WTC11 (cell line): ENCODE measurements at regions not wholly inside any gene's neighbourhood (a gene's known extent, or its start where the extent isn't known, plus 50 kb on each side); places are given as distances from the start of the nearest gene placed in this dataset.

Experiments
- ATAC-seq: fragments of 200-7000 bp; cut with Tn5 transposase; 2 replicates; pipeline ENCODE4 v1.10.0; 2021; ENCODE audit warnings: mild to moderate bottlenecking, moderate library complexity
- CTCF ChIA-PET: fragments of 300-600 bp; sonication (Branson Sonifier 250); formaldehyde crosslinking; loops from one replicate; lab custom pipeline; 2021; ENCODE audit warnings: antibody characterized with exemption; lab: Charles Lee
- POLR2A ChIA-PET: fragments of 350-600 bp; sonication (Branson Sonifier 250); formaldehyde crosslinking; loops from one replicate; lab custom pipeline; 2021; ENCODE audit warnings: antibody characterized with exemption; lab: Charles Lee
- DNase-seq: peaks from one replicate; pipeline ENCODE4 v3.0.0; 2021; ENCODE audit warnings: low spot score
- H3K27ac Mint-ChIP-seq: 2 replicates; pipeline ENCODE4 v1.8.0; 2021; ENCODE audit warnings: mixed read lengths
- H3K27me3 Mint-ChIP-seq: 2 replicates; pipeline ENCODE4 v1.8.0; 2021; ENCODE audit warnings: low read depth, mild to moderate bottlenecking, moderate library complexity, mixed read lengths
- H3K36me3 Mint-ChIP-seq: 2 replicates; pipeline ENCODE4 v1.8.0; 2021; ENCODE audit warnings: mixed read lengths
- H3K4me1 Mint-ChIP-seq: 2 replicates; pipeline ENCODE4 v1.8.0; 2022; ENCODE audit warnings: mixed read lengths
- H3K4me3 Mint-ChIP-seq: 2 replicates; pipeline ENCODE4 v1.8.0; 2021; ENCODE audit warnings: mild to moderate bottlenecking, moderate library complexity, mixed read lengths
- H3K9me3 Mint-ChIP-seq: 2 replicates; pipeline ENCODE4 v1.8.0; 2021; ENCODE audit warnings: mixed read lengths
- AR ChIP-seq: fragments of 250-450 bp; sonication (Bioruptor Pico); IDR thresholded peaks from 2 replicates; pipeline ENCODE4 v1.9.0; 2021; ENCODE audit warnings: mild to moderate bottlenecking
- CBFB ChIP-seq: sonication (generic); formaldehyde crosslinking; IDR thresholded peaks from 2 replicates; pipeline ENCODE4 v1.8.1; 2022; ENCODE audit warnings: mild to moderate bottlenecking, low read depth, missing genetic modification reagents
- EMX1 ChIP-seq: fragments of 250-450 bp; sonication (Bioruptor Pico); IDR thresholded peaks from 2 replicates; pipeline ENCODE4 v1.8.0; 2021; ENCODE audit warnings: mild to moderate bottlenecking
- FOXJ3 ChIP-seq: sonication (generic); formaldehyde crosslinking; IDR thresholded peaks from 2 replicates; pipeline ENCODE4 v1.9.0; 2021; ENCODE audit warnings: missing genetic modification reagents, mild to moderate bottlenecking, borderline replicate concordance
- GABPB1 ChIP-seq: sonication (generic); formaldehyde crosslinking; IDR thresholded peaks from 2 replicates; pipeline ENCODE4 v1.8.1; 2023; ENCODE audit warnings: mild to moderate bottlenecking, missing genetic modification reagents
- HMGA2 ChIP-seq: fragments of 250-450 bp; sonication (Bioruptor Pico); IDR thresholded peaks from 2 replicates; pipeline ENCODE4 v1.4.0; 2021; ENCODE audit warnings: mild to moderate bottlenecking, moderate library complexity
- IRF1 ChIP-seq: sonication (generic); formaldehyde crosslinking; IDR thresholded peaks from 2 replicates; pipeline ENCODE4 v1.8.0; 2023; ENCODE audit warnings: missing genetic modification reagents
- JAZF1 ChIP-seq: fragments of 250-450 bp; sonication (Bioruptor Pico); IDR thresholded peaks from 2 replicates; pipeline ENCODE4 v1.9.0; 2021; ENCODE audit warnings: moderate library complexity, mild to moderate bottlenecking, inconsistent platforms
- NFE2L1 ChIP-seq: sonication (generic); formaldehyde crosslinking; IDR thresholded peaks from 2 replicates; pipeline ENCODE4 v1.8.1; 2023; ENCODE audit warnings: missing genetic modification reagents
- OVOL2 ChIP-seq: fragments of 250-450 bp; sonication (Bioruptor Pico); IDR thresholded peaks from 2 replicates; pipeline ENCODE4 v1.9.0; 2021; ENCODE audit warnings: mild to moderate bottlenecking, borderline replicate concordance
- SMAD3 ChIP-seq: sonication (generic); formaldehyde crosslinking; IDR thresholded peaks from 2 replicates; pipeline ENCODE4 v1.8.0; 2022; ENCODE audit warnings: missing genetic modification reagents, mild to moderate bottlenecking, borderline replicate concordance
- SOX15 ChIP-seq: fragments of 250-450 bp; sonication (Bioruptor Pico); IDR thresholded peaks from 2 replicates; pipeline ENCODE4 v1.9.0; 2021; ENCODE audit warnings: mild to moderate bottlenecking
- STAT6 ChIP-seq: sonication (generic); formaldehyde crosslinking; conservative IDR thresholded peaks from 2 replicates; pipeline ENCODE4 v1.8.1; 2023; ENCODE audit warnings: mild to moderate bottlenecking, low read depth, missing genetic modification reagents, moderate library complexity
- USF1 ChIP-seq: sonication (generic); formaldehyde crosslinking; IDR thresholded peaks from 2 replicates; pipeline ENCODE4 v1.8.0; 2022; ENCODE audit warnings: mild to moderate bottlenecking, missing genetic modification reagents
- ZNF425 ChIP-seq: fragments of 250-450 bp; sonication (Bioruptor Pico); conservative IDR thresholded peaks from 2 replicates; pipeline ENCODE4 v1.9.0; 2021; ENCODE audit warnings: mild to moderate bottlenecking

- no peak for ATAC-seq
Observed at GRCh38 chr11:116400081-116400480, 372.7 kb downstream of the BUD13 start.

GRCh38 chr11:116397602-116398084, 375.1 kb downstream of the BUD13 start:
- Mint-ChIP-seq H3K36me3 (peaks cover 11% of the 10 kb centered on the region), H3K4me3 (no peak overlapping the region), H3K27ac (no peak overlapping the region), H3K27me3 (no peaks in the 10 kb centered on the region), H3K4me1 (peaks cover 19% of the 10 kb centered on the region), H3K9me3 (peaks cover 20% of the 10 kb centered on the region)
- ChIA-PET CTCF (interaction anchor here (1.6 kb wide), 1 partner anchor 40 kb away, joined by 5 read pairs; no protein-coding TSS in a partner anchor), POLR2A (no interaction called here)
- ATAC-seq (no peak), DNase-seq (no peak)
- TF ChIP-seq IRF1: no peak
- TF ChIP-seq STAT6 (CRISPR knock-in tag): no peak
- no peak for TF ChIP-seq CBFB (CRISPR knock-in tag)
- no peak for TF ChIP-seq SOX15
- no peak for TF ChIP-seq FOXJ3 (CRISPR knock-in tag)
- no peak for TF ChIP-seq AR (CRISPR knock-in tag)
- TF ChIP-seq OVOL2: no peak
- no peak for TF ChIP-seq NFE2L1 (CRISPR knock-in tag)
- no peak for TF ChIP-seq HMGA2 (CRISPR knock-in tag)

More at GRCh38 chr11:116400081-116400480, 372.7 kb downstream of the BUD13 start:
- Mint-ChIP-seq H3K4me1 (peaks cover 36% of the 10 kb centered on the region), H3K27me3 (no peaks in the 10 kb centered on the region), H3K36me3 (no peaks in the 10 kb centered on the region), H3K4me3 (no peak overlapping the region), H3K27ac (no peak overlapping the region), H3K9me3 (no peaks in the 10 kb centered on the region)
- ChIA-PET CTCF (interaction anchor here (2.1 kb wide), 1 partner anchor 42 kb away, joined by 8 read pairs; no protein-coding TSS in a partner anchor), POLR2A (no interaction called here)
- no peak for TF ChIP-seq ZNF425
- no peak for DNase-seq

GRCh38 chr11:116396331-116396730, 376.5 kb downstream of the BUD13 start:
- TF ChIP-seq SMAD3: no peak
- no peak for TF ChIP-seq GABPB1 (CRISPR knock-in tag)
- TF ChIP-seq USF1 (CRISPR knock-in tag): no peak
- TF ChIP-seq JAZF1 (CRISPR knock-in tag): no peak
- TF ChIP-seq EMX1 (CRISPR knock-in tag): no peak
- DNase-seq (no peak), ATAC-seq (no peak)
- H3K27me3 Mint-ChIP-seq: no peaks in the 10 kb centered on the region
- H3K4me1 Mint-ChIP-seq: peaks cover 14% of the 10 kb centered on the region
- ChIA-PET CTCF (interaction anchor here (1.0 to 2.9 kb wide), 3 partner anchors 27 to 103 kb away, joined by 4 to 8 read pairs (median 5); no protein-coding TSS in a partner anchor), POLR2A (interaction anchor here (0.6 to 0.9 kb wide), 2 partner anchors 10 to 26 kb away, joined by 3 to 7 read pairs; no protein-coding TSS in a partner anchor)
- H3K9me3 Mint-ChIP-seq: peaks cover 20% of the 10 kb centered on the region
- H3K27ac Mint-ChIP-seq: no peak overlapping the region
- H3K4me3 Mint-ChIP-seq: no peak overlapping the region
- H3K36me3 Mint-ChIP-seq: peaks cover 11% of the 10 kb centered on the region
